Progenitor cell of endocrine pancreas (in vitro differentiated cells): ENCODE measurements at regions not wholly inside any gene's neighbourhood (a gene's known extent, or its start where the extent isn't known, plus 50 kb on each side); places are given as distances from the start of the nearest gene placed in this dataset.
"Not testable (repeated sequence)": the region's sequence is repeated elsewhere in the genome, so short reads cannot be mapped to it uniquely, and the experiment has no call there.

Source experiments
- DNase-seq: peaks from one replicate; pipeline ENCODE4 v3.0.0; 2021; ENCODE audit warnings: low spot score; ENCODE audit not compliant: unreplicated experiment
- H3K27ac Mint-ChIP-seq: 2 replicates; pipeline ENCODE4 v1.8.0; 2021; ENCODE audit warnings: mild to moderate bottlenecking, moderate library complexity, mixed read lengths
- H3K27me3 Mint-ChIP-seq: 2 replicates; pipeline ENCODE4 v1.8.0; 2021; ENCODE audit warnings: mixed read lengths
- H3K36me3 Mint-ChIP-seq: 2 replicates; pipeline ENCODE4 v1.8.0; 2022; ENCODE audit warnings: mixed read lengths; ENCODE audit not compliant: insufficient read depth
- H3K4me1 Mint-ChIP-seq: 2 replicates; pipeline ENCODE4 v1.8.0; 2021; ENCODE audit warnings: low read depth, mixed read lengths
- H3K4me3 Mint-ChIP-seq: 2 replicates; pipeline ENCODE4 v1.8.0; 2021; ENCODE audit warnings: low read depth, mild to moderate bottlenecking, moderate library complexity, mixed read lengths
- H3K9me3 Mint-ChIP-seq: 2 replicates; pipeline ENCODE4 v1.8.0; 2021; ENCODE audit warnings: low read depth, mixed read lengths
- CTCF ChIP-seq: fragments of 200-600 bp; sonication (generic); IDR thresholded peaks from one replicate; pipeline ENCODE4 v1.5.0; 2021; ENCODE audit warnings: antibody characterized with exemption, mild to moderate bottlenecking; ENCODE audit not compliant: unreplicated experiment

GRCh38 chr5:114883675-114884074 lies 286.0 kb downstream of the TRIM36 start:
- Mint-ChIP-seq H3K27me3 (peaks cover 5% of the 10 kb centered on the region), H3K4me1 (no peaks in the 10 kb centered on the region), H3K27ac (no peak overlapping the region), H3K4me3 (no peak overlapping the region), H3K9me3 (peaks cover 15% of the 10 kb centered on the region), H3K36me3 (no peaks in the 10 kb centered on the region)
- no peak for TF ChIP-seq CTCF
- no peak for DNase-seq

DNA sequence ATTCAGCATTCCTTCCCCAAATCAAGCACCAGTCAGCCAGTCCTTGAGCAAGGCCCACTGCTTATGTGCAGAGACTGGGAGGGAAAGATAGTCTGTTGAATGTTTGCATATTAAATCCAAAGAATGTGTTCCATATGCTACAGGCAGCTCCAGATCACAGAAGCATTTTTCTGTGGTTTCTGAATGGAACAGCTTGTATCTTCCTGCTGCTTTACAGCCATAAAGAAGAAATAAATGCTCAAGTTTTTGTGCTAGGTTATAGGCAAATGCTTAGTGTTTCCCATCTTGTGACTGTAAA lies 310.3 kb downstream of the TRIM36 start:
- TF ChIP-seq CTCF, result no peak
- DNase-seq, result no peak
- Mint-ChIP-seq H3K27ac (no peak overlapping the region), H3K36me3 (no peaks in the 10 kb centered on the region), H3K27me3 (no peaks in the 10 kb centered on the region), H3K9me3 (peaks cover 13% of the 10 kb centered on the region), H3K4me3 (no peak overlapping the region), H3K4me1 (no peaks in the 10 kb centered on the region)

- no peak for DNase-seq
- Mint-ChIP-seq H3K9me3 (peaks cover 12% of the 10 kb centered on the region), H3K4me3 (no peak overlapping the region), H3K4me1 (no peaks in the 10 kb centered on the region), H3K27me3 (no peaks in the 10 kb centered on the region), H3K27ac (peak overlapping the region; percentile 8), H3K36me3 (no peaks in the 10 kb centered on the region)
- TF ChIP-seq CTCF, result no peak
Observed at GRCh38 chr5:114858665-114859437, 310.9 kb downstream of the TRIM36 start.

DNA sequence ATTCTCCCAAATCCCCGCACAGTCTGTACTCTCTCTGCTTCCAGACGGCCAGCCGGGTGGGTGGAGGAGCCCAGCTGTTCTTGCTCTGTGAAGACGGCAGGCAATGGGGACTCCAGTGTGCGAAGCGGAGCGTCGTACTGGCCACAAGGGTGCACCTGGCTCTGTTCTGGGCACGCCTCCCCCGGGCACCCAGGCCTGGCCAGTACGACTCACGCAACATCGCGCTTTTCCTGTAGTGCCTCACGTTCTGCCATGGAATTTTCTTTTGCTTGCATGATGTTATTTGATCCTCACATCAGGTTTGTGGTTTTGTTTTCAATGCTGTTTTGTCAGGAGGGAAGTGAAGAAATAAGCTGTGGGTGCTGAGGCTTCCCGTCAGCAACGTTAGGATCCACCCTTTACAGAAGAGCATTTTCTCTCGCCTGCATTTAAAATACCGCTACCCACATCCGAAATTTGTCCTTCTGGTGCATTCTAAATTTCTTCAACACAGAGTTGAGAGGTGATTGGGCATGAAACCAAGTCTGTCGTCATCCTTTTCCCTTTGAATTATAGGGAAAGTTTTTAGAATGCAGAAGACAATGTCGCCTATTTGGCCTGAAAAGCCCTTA lies 311.7 kb downstream of the TRIM36 start:
- H3K4me1 Mint-ChIP-seq, result no peaks in the 10 kb centered on the region
- no peak for DNase-seq
- no peaks in the 10 kb centered on the region for H3K27me3 Mint-ChIP-seq
- H3K9me3 Mint-ChIP-seq, result peaks cover 13% of the 10 kb centered on the region
- H3K4me3 Mint-ChIP-seq, result no peak overlapping the region
- no peak overlapping the region for H3K27ac Mint-ChIP-seq
- no peak for TF ChIP-seq CTCF
- H3K36me3 Mint-ChIP-seq, result no peaks in the 10 kb centered on the region

DNA sequence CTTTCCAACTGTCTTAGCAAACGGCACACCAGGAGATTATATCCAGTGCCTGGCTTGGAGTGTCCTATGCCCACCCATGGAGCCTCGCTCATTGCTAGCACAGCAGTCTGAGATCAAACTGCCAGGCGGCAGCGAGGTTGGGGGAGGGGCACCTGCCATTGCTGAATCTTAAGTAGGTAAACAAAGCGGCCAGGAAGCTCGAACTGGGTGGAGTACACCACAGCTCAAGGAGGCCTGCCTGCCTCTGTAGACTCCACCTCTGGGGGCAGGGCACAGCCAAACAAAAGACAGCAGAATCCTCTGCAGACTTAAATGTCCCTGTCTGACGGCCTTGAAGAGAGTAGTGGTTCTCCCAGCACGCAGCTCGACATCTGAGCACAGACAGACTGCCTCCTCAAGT lies 325.0 kb downstream of the TRIM36 start:
- peaks cover 28% of the 10 kb centered on the region for H3K9me3 Mint-ChIP-seq
- H3K27me3 Mint-ChIP-seq, H3K36me3 Mint-ChIP-seq, H3K27ac Mint-ChIP-seq, DNase-seq, H3K4me1 Mint-ChIP-seq, H3K4me3 Mint-ChIP-seq: not testable (repeated sequence)

DNA sequence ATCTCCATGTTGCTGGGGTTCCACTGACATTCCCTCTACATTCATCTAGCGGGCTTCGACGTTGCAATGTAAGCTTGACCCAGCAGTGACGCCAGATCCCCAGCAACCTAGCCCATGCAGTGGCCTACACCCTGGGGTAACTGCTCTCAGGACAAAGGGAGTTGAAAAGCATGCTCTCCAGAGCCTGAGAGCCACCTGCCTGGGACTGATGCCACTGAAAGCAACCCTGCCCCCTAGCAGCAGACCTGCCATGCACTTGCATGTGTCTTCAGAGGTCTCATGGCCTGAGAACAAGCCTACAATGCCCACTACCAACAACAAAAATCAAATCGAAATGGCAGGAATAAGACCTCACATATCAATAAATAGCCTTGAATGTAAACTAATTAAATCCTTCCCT lies 330.3 kb downstream of the TRIM36 start:
- Mint-ChIP-seq H3K36me3 (no peaks in the 10 kb centered on the region), H3K27me3 (no peaks in the 10 kb centered on the region), H3K4me1 (no peaks in the 10 kb centered on the region), H3K4me3 (no peak overlapping the region), H3K27ac (peak overlapping the region; percentile 3), H3K9me3 (peaks cover 10% of the 10 kb centered on the region)
- no peak for TF ChIP-seq CTCF
- no peak for DNase-seq
